H9 (cell line): ENCODE measurements at regions not wholly inside any gene's neighbourhood (a gene's known extent, or its start where the extent isn't known, plus 50 kb on each side); places are given as distances from the start of the nearest gene placed in this dataset.

Source experiments
- DNase-seq: peaks from one replicate; pipeline ENCODE4 v3.0.0-alpha.2; 2017
- H2AFZ ChIP-seq: one replicate; pipeline ENCODE4 v1.6.1; 2013; ENCODE audit warnings: mild to moderate bottlenecking, low read length, control low read depth, moderate library complexity
- H2AK5ac ChIP-seq: 2 replicates; pipeline ENCODE4 v1.6.1; 2013; ENCODE audit warnings: low read length, control low read depth, mixed read lengths; ENCODE audit not compliant: insufficient read length
- H2BK120ac ChIP-seq: one replicate; pipeline ENCODE4 v1.6.1; 2013; ENCODE audit warnings: low read depth, mild to moderate bottlenecking, low read length, control low read depth, inconsistent platforms; ENCODE audit not compliant: poor library complexity, severe bottlenecking
- H2BK12ac ChIP-seq: 2 replicates; pipeline ENCODE4 v1.6.1; 2013; ENCODE audit warnings: low read length, control low read depth, mixed read lengths, low read depth; ENCODE audit not compliant: insufficient read length
- H2BK15ac ChIP-seq: 2 replicates; pipeline ENCODE4 v1.6.1; 2013; ENCODE audit warnings: low read depth, low read length, control low read depth
- H2BK20ac ChIP-seq: one replicate; pipeline ENCODE4 v1.6.1; 2013; ENCODE audit warnings: low read depth, mild to moderate bottlenecking, low read length, control low read depth, inconsistent platforms; ENCODE audit not compliant: poor library complexity, severe bottlenecking
- H2BK5ac ChIP-seq: 2 replicates; pipeline ENCODE4 v1.6.1; 2013; ENCODE audit warnings: low read length, control low read depth, mixed read lengths; ENCODE audit not compliant: insufficient read length
- H3K14ac ChIP-seq: 2 replicates; pipeline ENCODE4 v1.6.1; 2013; ENCODE audit warnings: low read length, control low read depth; ENCODE audit not compliant: insufficient read depth
- H3K18ac ChIP-seq: 2 replicates; pipeline ENCODE4 v1.6.1; 2013; ENCODE audit warnings: low read depth, mild to moderate bottlenecking, mixed read lengths, low read length, control low read depth; ENCODE audit not compliant: insufficient read length
- H3K23ac ChIP-seq: 2 replicates; pipeline ENCODE4 v1.6.1; 2013; ENCODE audit warnings: low read length, control low read depth, mixed read lengths, low read depth; ENCODE audit not compliant: insufficient read length
- H3K23me2 ChIP-seq: 2 replicates; pipeline ENCODE4 v1.6.1; 2013; ENCODE audit warnings: low read depth, mild to moderate bottlenecking, mixed read lengths, low read length, control low read depth; ENCODE audit not compliant: insufficient read length, poor library complexity, severe bottlenecking
- H3K27ac ChIP-seq: 2 replicates; pipeline ENCODE4 v1.5.1; 2013; ENCODE audit warnings: low read length, control low read depth, mixed read lengths, low read depth; ENCODE audit not compliant: insufficient read length
- H3K27me3 ChIP-seq: 2 replicates; pipeline ENCODE4 v1.6.1; 2013; ENCODE audit warnings: low read length, control low read depth, inconsistent platforms; ENCODE audit not compliant: insufficient read depth
- H3K4ac ChIP-seq: 2 replicates; pipeline ENCODE4 v1.6.1; 2013; ENCODE audit warnings: low read depth, mild to moderate bottlenecking, control low read depth, inconsistent platforms, low read length, moderate library complexity
- H3K4me1 ChIP-seq: 2 replicates; pipeline ENCODE4 v1.6.1; 2013; ENCODE audit warnings: low read length, control low read depth, inconsistent platforms; ENCODE audit not compliant: insufficient read depth
- H3K4me2 ChIP-seq: 2 replicates; pipeline ENCODE4 v1.6.1; 2013; ENCODE audit warnings: low read length, control low read depth, mixed read lengths; ENCODE audit not compliant: insufficient read length, insufficient read depth
- H3K56ac ChIP-seq: 2 replicates; pipeline ENCODE4 v1.6.1; 2013; ENCODE audit warnings: low read depth, mild to moderate bottlenecking, mixed read lengths, low read length, control low read depth; ENCODE audit not compliant: insufficient read length
- H3K79me1 ChIP-seq: 2 replicates; pipeline ENCODE4 v1.6.1; 2013; ENCODE audit warnings: low read depth, mild to moderate bottlenecking, moderate library complexity, low read length, control low read depth, inconsistent platforms; ENCODE audit not compliant: insufficient read depth, poor library complexity, severe bottlenecking
- H3K79me2 ChIP-seq: 2 replicates; pipeline ENCODE4 v1.6.1; 2013; ENCODE audit warnings: low read length, control low read depth, inconsistent platforms; ENCODE audit not compliant: insufficient read depth
- H3K9ac ChIP-seq: 2 replicates; pipeline ENCODE4 v1.6.1; 2013; ENCODE audit warnings: low read length, control low read depth, mixed read lengths; ENCODE audit not compliant: insufficient read length; ENCODE audit errors: extremely low read depth
- H3K9me3 ChIP-seq: one replicate; pipeline ENCODE4 v1.6.1; 2013; ENCODE audit warnings: low read depth, low read length, inconsistent platforms; ENCODE audit not compliant: control insufficient read depth
- H3T11ph ChIP-seq: one replicate; pipeline ENCODE4 v1.6.1; 2013; ENCODE audit warnings: mild to moderate bottlenecking, low read length, control low read depth, inconsistent platforms
- H4K20me1 ChIP-seq: one replicate; pipeline ENCODE4 v1.6.1; 2013; ENCODE audit not compliant: control insufficient read depth, insufficient read length, insufficient read depth
- H4K5ac ChIP-seq: 2 replicates; pipeline ENCODE4 v1.6.1; 2013; ENCODE audit warnings: low read depth, mild to moderate bottlenecking, mixed read lengths, low read length, control low read depth; ENCODE audit not compliant: insufficient read length
- H4K8ac ChIP-seq: replicated peaks from 2 replicates; pipeline ENCODE4 v1.6.1; 2013; ENCODE audit warnings: low read length, control low read depth, mixed read lengths, low read depth; ENCODE audit not compliant: insufficient read length
- H4K91ac ChIP-seq: 2 replicates; pipeline ENCODE4 v1.6.1; 2013; ENCODE audit warnings: low read depth, mild to moderate bottlenecking, moderate library complexity, mixed read lengths, low read length, control low read depth; ENCODE audit not compliant: insufficient read length
- H3K27ac Mint-ChIP-seq, 3 experiments: 2 replicates in 2 of 3; 3 replicates in 1 of 3; pipeline ENCODE4 v1.8.0; 2020 to 2021; ENCODE audit warnings: mixed read lengths in 3 of 3, mild to moderate bottlenecking in 1 of 3, moderate library complexity in 1 of 3
- H3K27me3 Mint-ChIP-seq: 2 replicates; pipeline ENCODE4 v1.8.0; 2021; ENCODE audit warnings: low read depth, mild to moderate bottlenecking, moderate library complexity, mixed read lengths
- H3K36me3 Mint-ChIP-seq, 3 experiments: 2 replicates in 2 of 3; 3 replicates in 1 of 3; pipeline ENCODE4 v1.8.0; 2020 to 2021; ENCODE audit warnings: low read depth in 3 of 3, mixed read lengths in 3 of 3; ENCODE audit not compliant: insufficient read depth in 1 of 3
- H3K4me1 Mint-ChIP-seq, 2 experiments: 2 replicates each; pipeline ENCODE4 v1.8.0; 2020; ENCODE audit warnings: mixed read lengths in 2 of 2
- H3K4me3 Mint-ChIP-seq, 2 experiments: 2 replicates in 1 of 2; 3 replicates in 1 of 2; pipeline ENCODE4 v1.8.0; 2020 to 2021; ENCODE audit warnings: mild to moderate bottlenecking in 2 of 2, mixed read lengths in 2 of 2, moderate library complexity in 1 of 2
- H3K9me3 Mint-ChIP-seq, 2 experiments: 2 replicates in 1 of 2; 3 replicates in 1 of 2; pipeline ENCODE4 v1.8.0; 2020; ENCODE audit warnings: mild to moderate bottlenecking in 2 of 2, mixed read lengths in 2 of 2, moderate library complexity in 1 of 2
- WGBS: extraction: QIAGEN DNeasy Blood & Tissue Kit; methylation state at CpG from one replicate; pipeline ENCODE4 v1.1.7; 2013; ENCODE audit warnings: missing lambda C conversion rate, low lambda C conversion rate, mixed read lengths; ENCODE audit not compliant: insufficient read length; ENCODE audit errors: extremely low coverage; 5-methylcytosine and 5-hydroxymethylcytosine counted together
- TF ChIP-seq, protein P1 (sequence below): fragments of 200-600 bp; sonication (generic); conservative IDR thresholded peaks from 3 replicates; pipeline ENCODE4 v1.8.0; 2021; ENCODE audit warnings: antibody characterized with exemption, mild to moderate bottlenecking

DNA sequence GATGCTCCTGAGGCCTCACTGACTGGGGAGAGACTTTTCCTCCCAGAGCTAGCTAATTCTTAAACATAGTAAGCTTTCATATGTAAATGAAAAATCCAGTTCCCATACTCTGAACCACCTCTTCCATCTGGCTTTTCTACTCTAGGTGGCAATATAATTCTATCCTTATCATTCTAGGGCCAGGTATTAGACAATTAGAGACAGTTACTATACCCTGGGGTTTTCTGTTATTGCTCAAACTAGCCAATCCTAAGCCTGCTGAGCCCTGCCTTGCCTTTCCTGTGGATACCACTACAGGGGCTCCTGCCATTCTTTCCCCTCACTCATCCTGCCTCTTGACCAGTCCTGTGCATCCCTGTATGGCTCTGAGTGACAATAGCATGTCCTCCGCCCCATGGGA is 552.0 kb downstream of the STIM2 start:
- Histone ChIP-seq H3K79me2 (no peaks in the 10 kb centered on the region), H3T11ph (no peak overlapping the region), H3K23ac (no peak overlapping the region), H2BK12ac (no peak overlapping the region), H3K23me2 (no peaks in the 10 kb centered on the region), H2BK20ac (no peak overlapping the region), H3K27me3 (no peaks in the 10 kb centered on the region), H3K9ac (no peak overlapping the region), H3K4me1 (no peaks in the 10 kb centered on the region), H4K20me1 (no peaks in the 10 kb centered on the region), H3K56ac (no peak overlapping the region), H4K5ac (no peak overlapping the region), H2BK5ac (no peak overlapping the region), H2AFZ (no peak overlapping the region), H2BK15ac (no peak overlapping the region), H3K4ac (no peak overlapping the region), H3K27ac (no peak overlapping the region), H3K9me3 (no peaks in the 10 kb centered on the region), H3K79me1 (no peaks in the 10 kb centered on the region), H4K91ac (no peak overlapping the region), H3K18ac (no peak overlapping the region), H3K14ac (no peak overlapping the region), H3K4me2 (no peak overlapping the region), H2AK5ac (no peak overlapping the region), H4K8ac (no peak overlapping the region), H2BK120ac (no peak overlapping the region)
- Mint-ChIP-seq H3K27me3 (no peaks in the 10 kb centered on the region), H3K27ac (no peak overlapping the region), H3K9me3 (peaks cover 12 to 18% of the 10 kb centered on the region in 2 experiments), H3K4me3 (no peak overlapping the region), H3K36me3 (peaks cover 6 to 21% (median 10%) of the 10 kb centered on the region in 3 experiments; a peak in 6 of 7 replicates), H3K4me1 (peaks cover 5 to 6% of the 10 kb centered on the region in 2 experiments; a peak in 2 of 4 replicates)
- WGBS, result no CpG with 5 or more reads among the region's 1 CpG
- TF ChIP-seq, protein P1, sequence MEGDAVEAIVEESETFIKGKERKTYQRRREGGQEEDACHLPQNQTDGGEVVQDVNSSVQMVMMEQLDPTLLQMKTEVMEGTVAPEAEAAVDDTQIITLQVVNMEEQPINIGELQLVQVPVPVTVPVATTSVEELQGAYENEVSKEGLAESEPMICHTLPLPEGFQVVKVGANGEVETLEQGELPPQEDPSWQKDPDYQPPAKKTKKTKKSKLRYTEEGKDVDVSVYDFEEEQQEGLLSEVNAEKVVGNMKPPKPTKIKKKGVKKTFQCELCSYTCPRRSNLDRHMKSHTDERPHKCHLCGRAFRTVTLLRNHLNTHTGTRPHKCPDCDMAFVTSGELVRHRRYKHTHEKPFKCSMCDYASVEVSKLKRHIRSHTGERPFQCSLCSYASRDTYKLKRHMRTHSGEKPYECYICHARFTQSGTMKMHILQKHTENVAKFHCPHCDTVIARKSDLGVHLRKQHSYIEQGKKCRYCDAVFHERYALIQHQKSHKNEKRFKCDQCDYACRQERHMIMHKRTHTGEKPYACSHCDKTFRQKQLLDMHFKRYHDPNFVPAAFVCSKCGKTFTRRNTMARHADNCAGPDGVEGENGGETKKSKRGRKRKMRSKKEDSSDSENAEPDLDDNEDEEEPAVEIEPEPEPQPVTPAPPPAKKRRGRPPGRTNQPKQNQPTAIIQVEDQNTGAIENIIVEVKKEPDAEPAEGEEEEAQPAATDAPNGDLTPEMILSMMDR, result no peak
- DNase-seq, result no peak
